ENCODE measurements at regions not wholly inside any gene's neighbourhood (a gene's known extent, or its start where the extent isn't known, plus 50 kb on each side); places are given as distances from the start of the nearest gene placed in this dataset.
A peak's percentile ranks its signal among the peaks of the same experiment; 100 is the strongest.

GRCh38 chr2:238710032-238710735, 137.7 kb upstream of the TWIST2 start:
- H3K27ac Mint-ChIP-seq = no peak overlapping the region
- POLR2A ChIA-PET = no interaction called here
- peaks cover 0 to 18% (median 10%) of the 10 kb centered on the region in 5 donors for H3K27me3 Mint-ChIP-seq
- no peaks in the 10 kb centered on the region for H3K36me3 Mint-ChIP-seq
- ATAC-seq (no peak), DNase-seq (no peak)
- H3K4me1 Mint-ChIP-seq = no peaks in the 10 kb centered on the region
- H3K4me3 Mint-ChIP-seq = no peak overlapping the region
- no peaks in the 10 kb centered on the region for H3K9me3 Mint-ChIP-seq

- H3K4me3 Mint-ChIP-seq = no peak overlapping the region
- no peak overlapping the region for H3K27ac Mint-ChIP-seq
- DNase-seq (no peak), ATAC-seq (no peak)
- no peaks in the 10 kb centered on the region for H3K9me3 Mint-ChIP-seq
- H3K27me3 Mint-ChIP-seq = peaks cover 4 to 19% (median 11%) of the 10 kb centered on the region in 5 donors
- POLR2A ChIA-PET = no interaction called here
- H3K4me1 Mint-ChIP-seq = no peaks in the 10 kb centered on the region
- no peaks in the 10 kb centered on the region for H3K36me3 Mint-ChIP-seq
These were observed 137.1 kb upstream of the TWIST2 start for GRCh38 chr2:238710787-238711186.

- no peak for ATAC-seq
- POLR2A ChIA-PET = no interaction called here
- Mint-ChIP-seq H3K36me3 (no peaks in the 10 kb centered on the region), H3K27me3 (peaks cover 10 to 24% (median 15%) of the 10 kb centered on the region in 5 donors), H3K4me3 (no peak overlapping the region), H3K9me3 (no peaks in the 10 kb centered on the region), H3K4me1 (no peaks in the 10 kb centered on the region), H3K27ac (no peak overlapping the region)
- DNase-seq = no peak
These were observed 136.5 kb upstream of the TWIST2 start for GRCh38 chr2:238711346-238711745.

GRCh38 chr2:238712011-238712410, 135.9 kb upstream of the TWIST2 start:
- POLR2A ChIA-PET = no interaction called here
- H3K27ac Mint-ChIP-seq = peak overlapping the region in 1 of 10 donors; percentile 25
- H3K4me3 Mint-ChIP-seq = no peak overlapping the region
- ATAC-seq (no peak), DNase-seq (no peak)
- no peaks in the 10 kb centered on the region for H3K9me3 Mint-ChIP-seq
- peaks cover 13 to 27% (median 22%) of the 10 kb centered on the region in 5 donors for H3K27me3 Mint-ChIP-seq
- no peaks in the 10 kb centered on the region for H3K4me1 Mint-ChIP-seq
- H3K36me3 Mint-ChIP-seq = no peaks in the 10 kb centered on the region

GRCh38 chr2:238713198-238713826, 134.6 kb upstream of the TWIST2 start:
- POLR2A ChIA-PET = no interaction called here
- H3K27ac Mint-ChIP-seq = no peak overlapping the region
- no peaks in the 10 kb centered on the region for H3K9me3 Mint-ChIP-seq
- no peak for DNase-seq
- H3K4me1 Mint-ChIP-seq = no peaks in the 10 kb centered on the region
- H3K27me3 Mint-ChIP-seq = peaks cover 13 to 27% (median 22%) of the 10 kb centered on the region in 5 donors
- H3K36me3 Mint-ChIP-seq = no peaks in the 10 kb centered on the region
- H3K4me3 Mint-ChIP-seq = no peak overlapping the region
- no peak for ATAC-seq

GRCh38 chr2:238714038-238714528, 133.8 kb upstream of the TWIST2 start:
- no peaks in the 10 kb centered on the region for H3K36me3 Mint-ChIP-seq
- H3K9me3 Mint-ChIP-seq = no peaks in the 10 kb centered on the region
- DNase-seq (no peak), ATAC-seq (no peak)
- no peaks in the 10 kb centered on the region for H3K4me1 Mint-ChIP-seq
- H3K27me3 Mint-ChIP-seq = peaks cover 9 to 30% (median 18%) of the 10 kb centered on the region in 5 donors
- POLR2A ChIA-PET = no interaction called here
- H3K4me3 Mint-ChIP-seq = no peak overlapping the region
- H3K27ac Mint-ChIP-seq = no peak overlapping the region

GRCh38 chr2:238716171-238716570, 131.7 kb upstream of the TWIST2 start:
- ATAC-seq (no peak), DNase-seq (no peak)
- POLR2A ChIA-PET = no interaction called here
- H3K27ac Mint-ChIP-seq = no peak overlapping the region
- no peaks in the 10 kb centered on the region for H3K9me3 Mint-ChIP-seq
- no peaks in the 10 kb centered on the region for H3K36me3 Mint-ChIP-seq
- H3K4me3 Mint-ChIP-seq = no peak overlapping the region
- H3K27me3 Mint-ChIP-seq = peaks cover 13 to 34% (median 27%) of the 10 kb centered on the region in 5 donors
- no peaks in the 10 kb centered on the region for H3K4me1 Mint-ChIP-seq

GRCh38 chr2:238716585-238716984, 131.3 kb upstream of the TWIST2 start:
- DNase-seq = no peak
- H3K4me3 Mint-ChIP-seq = no peak overlapping the region
- peaks cover 0 to under 1% (median 0%) of the 10 kb centered on the region in 9 donors for H3K9me3 Mint-ChIP-seq
- POLR2A ChIA-PET = no interaction called here
- H3K27me3 Mint-ChIP-seq = peaks cover 14 to 34% (median 29%) of the 10 kb centered on the region in 5 donors
- no peaks in the 10 kb centered on the region for H3K36me3 Mint-ChIP-seq
- H3K27ac Mint-ChIP-seq = no peak overlapping the region
- ATAC-seq = no peak
- H3K4me1 Mint-ChIP-seq = no peaks in the 10 kb centered on the region

- POLR2A ChIA-PET = no interaction called here
- Mint-ChIP-seq H3K27ac (peak overlapping the region in 1 of 10 donors; percentile 65), H3K9me3 (peaks cover 0 to 5% (median 0%) of the 10 kb centered on the region in 9 donors), H3K4me1 (no peaks in the 10 kb centered on the region), H3K27me3 (peaks cover 10 to 33% (median 29%) of the 10 kb centered on the region in 5 donors), H3K4me3 (no peak overlapping the region), H3K36me3 (no peaks in the 10 kb centered on the region)
- DNase-seq = no peak
- no peak for ATAC-seq
These were observed 130.8 kb upstream of the TWIST2 start for GRCh38 chr2:238717084-238717483.

GRCh38 chr2:238719641-238720040, 128.2 kb upstream of the TWIST2 start:
- ATAC-seq (no peak), DNase-seq (no peak)
- peaks cover 13 to 34% (median 32%) of the 10 kb centered on the region in 5 donors for H3K27me3 Mint-ChIP-seq
- peaks cover 0 to 7% (median 0%) of the 10 kb centered on the region in 9 donors for H3K9me3 Mint-ChIP-seq
- H3K36me3 Mint-ChIP-seq = no peaks in the 10 kb centered on the region
- no peaks in the 10 kb centered on the region for H3K4me1 Mint-ChIP-seq
- POLR2A ChIA-PET = no interaction called here
- H3K4me3 Mint-ChIP-seq = no peak overlapping the region
- H3K27ac Mint-ChIP-seq = no peak overlapping the region

GRCh38 chr2:238720232-238720672, 127.6 kb upstream of the TWIST2 start:
- peak in 1 of 2 donors; percentile 49 for ATAC-seq

GRCh38 chr2:238722181-238722580, 125.7 kb upstream of the TWIST2 start:
- Mint-ChIP-seq H3K27me3 (peaks cover 5 to 34% (median 16%) of the 10 kb centered on the region in 5 donors), H3K27ac (no peak overlapping the region), H3K4me1 (no peaks in the 10 kb centered on the region), H3K4me3 (no peak overlapping the region), H3K9me3 (peaks cover 0 to 12% (median 2%) of the 10 kb centered on the region in 9 donors), H3K36me3 (peaks cover 0 to 4% (median 0%) of the 10 kb centered on the region in 3 donors)
- ATAC-seq = no peak
- POLR2A ChIA-PET = no interaction called here
- no peak for DNase-seq

More at GRCh38 chr2:238720232-238720672, 127.6 kb upstream of the TWIST2 start:
- Mint-ChIP-seq H3K27me3 (peaks cover 15 to 39% (median 29%) of the 10 kb centered on the region in 5 donors), H3K4me3 (no peak overlapping the region), H3K36me3 (no peaks in the 10 kb centered on the region), H3K9me3 (peaks cover 0 to 7% (median 0%) of the 10 kb centered on the region in 9 donors), H3K4me1 (no peaks in the 10 kb centered on the region), H3K27ac (no peak overlapping the region)
- peak in 5 of 10 donors; percentile 8 to 27 (median 17) for DNase-seq
- POLR2A ChIA-PET = no interaction called here

GRCh38 chr2:238722883-238723282, 125.0 kb upstream of the TWIST2 start:
- no peak for ATAC-seq
- Mint-ChIP-seq H3K27ac (no peak overlapping the region), H3K27me3 (peaks cover 5 to 37% (median 16%) of the 10 kb centered on the region in 5 donors), H3K4me1 (no peaks in the 10 kb centered on the region), H3K4me3 (no peak overlapping the region), H3K9me3 (peaks cover 0 to 12% (median 2%) of the 10 kb centered on the region in 9 donors), H3K36me3 (peaks cover 0 to 4% (median 0%) of the 10 kb centered on the region in 3 donors)
- POLR2A ChIA-PET = no interaction called here
- no peak for DNase-seq

Data from naive thymus-derived CD8-positive, alpha-beta T cell (primary cell).